ENCODE measurements at regions not wholly inside any gene's neighbourhood (a gene's known extent, or its start where the extent isn't known, plus 50 kb on each side); places are given as distances from the start of the nearest gene placed in this dataset.

- DNase-seq = no peak
These were observed 93.4 kb downstream of the TENT4A start for GRCh38 chr5:6806668-6807067.

GRCh38 chr5:6808462-6808861, 95.2 kb downstream of the TENT4A start:
- DNase-seq = no peak

GRCh38 chr5:6810641-6811405, 97.6 kb downstream of the TENT4A start:
- no peak for DNase-seq

GRCh38 chr5:6812091-6812490, 98.9 kb downstream of the TENT4A start:
- DNase-seq = no peak

- DNase-seq = no peak
These were observed 99.8 kb downstream of the TENT4A start for GRCh38 chr5:6812800-6813731.

GRCh38 chr5:6814816-6815215, 101.6 kb downstream of the TENT4A start:
- DNase-seq = no peak

GRCh38 chr5:6818594-6819511, 105.6 kb downstream of the TENT4A start:
- no peak for DNase-seq

- no peak for DNase-seq
These were observed 106.3 kb downstream of the TENT4A start for GRCh38 chr5:6819521-6819920.

GRCh38 chr5:6820851-6821479, 107.7 kb downstream of the TENT4A start:
- no peak for DNase-seq

GRCh38 chr5:6822068-6822467, 108.8 kb downstream of the TENT4A start:
- DNase-seq = no peak

GRCh38 chr5:6822556-6823343, 109.5 kb downstream of the TENT4A start:
- DNase-seq = no peak

GRCh38 chr5:6823996-6824395, 110.8 kb downstream of the TENT4A start:
- DNase-seq = no peak

- DNase-seq = no peak
These were observed 112.5 kb downstream of the TENT4A start for GRCh38 chr5:6825678-6826244.

- DNase-seq = no peak
These were observed 113.5 kb downstream of the TENT4A start for GRCh38 chr5:6826756-6827155.

- DNase-seq = no peak
These were observed 114.4 kb downstream of the TENT4A start for GRCh38 chr5:6827526-6828219.

- no peak for DNase-seq
These were observed 116.0 kb downstream of the TENT4A start for GRCh38 chr5:6829150-6829784.

- no peak for DNase-seq
These were observed 117.5 kb downstream of the TENT4A start for GRCh38 chr5:6830643-6831239.

- DNase-seq = no peak
These were observed 118.7 kb downstream of the TENT4A start for GRCh38 chr5:6831678-6832671.

Data from GF-D8 (cell line).